AG10803 (cell line): ENCODE measurements at regions not wholly inside any gene's neighbourhood (a gene's known extent, or its start where the extent isn't known, plus 50 kb on each side); places are given as distances from the start of the nearest gene placed in this dataset.
"Not testable (repeated sequence)": the region's sequence is repeated elsewhere in the genome, so short reads cannot be mapped to it uniquely, and the experiment has no call there.

Source experiments
- DNase-seq: peaks from one replicate; pipeline ENCODE4 v3.0.0; 2010; ENCODE audit warnings: low read depth
- H3K4me3 ChIP-seq: 2 replicates; pipeline ENCODE4 v1.5.1; 2011; ENCODE audit warnings: mild to moderate bottlenecking, low read length, control low read depth
- CTCF ChIP-seq: conservative IDR thresholded peaks from 2 replicates; pipeline ENCODE4 v1.5.1; 2011; ENCODE audit warnings: mild to moderate bottlenecking, low read length, control low read depth, inconsistent platforms

- not testable (repeated sequence) for H3K4me3 ChIP-seq, DNase-seq
Observed at GRCh38 chr7:150035769-150036168, 162.0 kb downstream of the ATP6V0E2 start.

- not testable (repeated sequence) for DNase-seq, H3K4me3 ChIP-seq
Observed at GRCh38 chr7:150039061-150039460, 165.3 kb downstream of the ATP6V0E2 start.

- DNase-seq, H3K4me3 ChIP-seq: not testable (repeated sequence)
Observed at GRCh38 chr7:150042281-150042680, 168.5 kb downstream of the ATP6V0E2 start.

GRCh38 chr7:150044771-150045170 lies 171.0 kb downstream of the ATP6V0E2 start:
- peak; percentile 6 for DNase-seq
- H3K4me3 ChIP-seq = not testable (repeated sequence)

GRCh38 chr7:150045596-150045995 lies 171.8 kb downstream of the ATP6V0E2 start:
- DNase-seq, H3K4me3 ChIP-seq: not testable (repeated sequence)
- peak; percentile 32 for TF ChIP-seq CTCF

- DNase-seq, H3K4me3 ChIP-seq: not testable (repeated sequence)
Observed at GRCh38 chr7:150046290-150047194, 172.8 kb downstream of the ATP6V0E2 start.

GRCh38 chr7:150047329-150047728 lies 173.6 kb downstream of the ATP6V0E2 start:
- DNase-seq, H3K4me3 ChIP-seq: not testable (repeated sequence)

GRCh38 chr7:150047772-150048171 lies 174.0 kb downstream of the ATP6V0E2 start:
- DNase-seq, H3K4me3 ChIP-seq: not testable (repeated sequence)

- not testable (repeated sequence) for DNase-seq, H3K4me3 ChIP-seq
Observed at GRCh38 chr7:150048244-150049011, 174.7 kb downstream of the ATP6V0E2 start.

GRCh38 chr7:150049012-150049655 lies 175.4 kb downstream of the ATP6V0E2 start:
- peak; percentile 2 for DNase-seq
- H3K4me3 ChIP-seq = not testable (repeated sequence)

- not testable (repeated sequence) for H3K4me3 ChIP-seq, DNase-seq
Observed at GRCh38 chr7:150053396-150053795, 179.6 kb downstream of the ATP6V0E2 start.

- H3K4me3 ChIP-seq, DNase-seq: not testable (repeated sequence)
Observed at GRCh38 chr7:150054242-150054641, 180.5 kb downstream of the ATP6V0E2 start.
